ENCODE measurements at regions not wholly inside any gene's neighbourhood (a gene's known extent, or its start where the extent isn't known, plus 50 kb on each side); places are given as distances from the start of the nearest gene placed in this dataset.
A peak's percentile ranks its signal among the peaks of the same experiment; 100 is the strongest.

DNA sequence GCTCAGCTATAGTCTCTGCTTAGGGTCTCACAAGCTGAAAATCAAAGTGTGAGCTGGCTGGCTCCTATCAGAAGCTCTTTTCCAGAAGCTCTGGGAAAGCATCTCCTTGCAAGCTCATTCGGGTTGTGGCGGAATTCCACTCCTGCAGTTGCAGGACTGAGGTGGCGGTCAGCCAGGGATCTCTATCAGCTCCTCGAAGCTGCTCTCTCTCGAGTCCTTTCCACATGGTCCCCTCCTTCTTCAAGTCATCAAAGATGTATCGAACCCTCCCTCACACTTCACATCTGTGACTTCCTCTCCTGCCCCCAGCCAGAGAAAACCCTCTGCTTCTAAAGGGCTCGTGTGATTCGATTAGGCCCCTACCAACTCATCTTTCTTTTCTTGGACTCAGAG, 141.7 kb downstream of the ZFP36L2 start:
- peak; percentile 63 for DNase-seq (ENCODE audit: low spot score)

DNA sequence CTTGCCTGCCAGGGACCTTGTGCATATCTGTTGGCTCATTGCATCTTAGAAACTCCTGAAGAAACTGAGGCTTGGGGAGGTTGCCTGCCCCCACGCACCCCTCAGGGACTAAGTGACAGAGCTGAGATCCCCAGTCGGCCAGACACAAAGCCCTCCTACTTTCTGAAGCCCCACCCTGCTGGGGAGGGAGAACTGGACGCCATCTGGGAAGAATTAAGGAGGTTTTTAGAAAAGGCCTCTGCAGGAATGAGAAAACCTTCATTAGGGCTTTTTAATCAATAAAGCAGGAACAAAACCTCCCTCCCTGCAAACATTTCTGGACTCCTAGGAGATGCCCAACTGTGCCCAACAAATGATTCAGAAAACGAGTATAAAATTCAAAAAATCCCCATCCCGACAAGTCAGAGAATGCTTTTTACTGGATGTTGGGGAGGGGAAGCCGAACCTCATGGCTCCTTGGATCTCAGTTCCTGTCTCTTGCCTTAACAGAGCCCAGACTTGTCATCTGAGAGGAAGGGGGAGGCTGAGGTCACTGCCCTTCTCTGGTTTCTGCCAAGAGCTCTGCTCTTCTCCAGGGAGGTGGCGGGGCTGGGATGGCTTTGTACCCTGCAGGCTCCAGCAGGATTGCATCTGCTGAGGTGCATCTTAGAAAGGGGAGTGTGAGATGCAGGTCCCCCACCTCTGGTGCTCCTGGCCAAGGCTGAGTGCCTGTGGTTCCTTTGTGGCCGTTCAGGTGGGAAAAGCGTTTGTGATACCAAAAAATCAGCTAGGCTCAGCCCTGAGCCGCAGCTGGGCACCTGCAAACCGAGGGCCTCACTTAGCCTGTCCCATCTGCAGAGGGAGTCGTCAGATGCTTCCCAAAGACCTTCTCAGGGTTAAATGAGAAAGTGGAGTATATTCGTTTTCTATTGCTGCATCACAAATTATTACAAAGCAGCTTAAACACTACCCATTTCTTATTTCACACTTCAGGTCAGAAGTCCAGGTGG, 142.4 kb downstream of the ZFP36L2 start:
- DNase-seq (ENCODE audit: low spot score) = peak; percentile 78

DNA sequence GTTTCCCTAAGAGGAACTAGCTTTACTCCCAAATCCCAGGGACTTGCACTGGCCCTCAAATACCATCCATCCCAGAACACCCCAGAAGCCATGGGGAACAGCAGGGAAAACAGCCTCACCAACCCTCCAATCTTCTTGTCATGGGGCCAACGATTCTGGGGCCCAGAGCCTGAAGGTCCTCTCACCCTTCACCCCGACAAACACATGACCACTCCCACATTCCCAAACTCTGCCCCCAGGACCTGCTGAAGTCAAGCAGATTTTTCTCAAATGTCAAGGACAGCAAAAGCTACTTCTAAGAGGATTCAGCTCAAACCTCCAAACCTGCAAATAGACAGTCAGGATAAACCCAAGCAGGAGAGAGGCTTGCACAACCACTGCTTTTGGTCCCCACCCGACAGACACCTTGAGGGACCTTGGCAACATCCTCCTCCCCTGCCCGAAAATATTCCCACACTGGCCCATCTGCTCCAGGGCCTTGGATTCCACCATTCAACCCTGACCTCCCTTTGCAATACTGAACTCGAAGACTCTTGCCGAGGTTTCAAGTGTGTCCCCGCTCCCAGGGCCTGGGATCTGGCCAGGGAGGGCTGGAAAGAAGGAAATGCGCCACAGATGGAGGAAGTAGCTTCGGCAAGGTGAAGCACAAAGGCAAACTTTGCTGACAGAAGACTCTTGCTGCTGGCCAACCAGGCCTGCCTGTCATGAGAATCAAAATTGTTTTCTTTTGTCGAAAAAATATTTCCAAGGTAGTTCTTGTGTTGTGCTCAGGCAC, 143.3 kb downstream of the ZFP36L2 start:
- no peak for DNase-seq (ENCODE audit: low spot score)

DNA sequence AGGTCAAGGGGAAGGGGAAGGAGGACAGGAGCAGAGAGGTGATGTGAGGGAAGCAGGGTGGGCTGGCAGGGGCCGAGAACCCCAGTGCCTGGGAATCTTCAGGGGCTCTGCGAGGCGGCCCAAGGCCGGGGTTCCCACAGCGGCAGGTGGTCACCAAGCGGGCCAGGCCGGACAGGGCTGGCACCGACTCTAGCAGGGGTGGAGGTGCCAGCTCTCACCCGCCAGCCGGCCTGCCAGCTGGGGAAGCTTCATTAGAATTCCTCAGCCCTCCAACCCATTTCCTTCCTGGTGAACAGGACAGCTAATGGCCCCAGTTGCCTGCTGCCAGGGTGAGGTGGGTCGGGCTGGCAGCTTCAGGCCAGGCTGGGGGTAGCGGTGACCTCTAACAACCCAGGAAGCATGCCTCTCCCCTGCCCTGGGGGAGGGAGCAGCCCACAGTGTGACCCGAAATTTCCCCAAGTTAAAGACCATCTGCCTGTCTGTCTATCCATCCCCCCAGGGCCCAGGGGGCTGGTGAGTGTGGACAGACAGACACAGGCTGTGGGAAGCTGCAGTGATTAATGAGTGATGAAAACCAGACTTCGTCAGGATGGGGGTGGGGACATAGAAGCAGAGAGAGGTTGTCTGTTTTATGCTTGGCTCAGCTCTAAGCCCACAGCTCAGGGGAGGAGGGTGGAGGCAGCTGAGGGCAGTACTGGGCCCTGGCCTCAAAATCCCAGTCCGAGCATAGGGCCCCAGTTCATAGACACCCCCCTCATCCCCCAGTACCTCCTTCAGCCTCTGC, 144.1 kb downstream of the ZFP36L2 start:
- peak; percentile 85 for DNase-seq (ENCODE audit: low spot score)

DNA sequence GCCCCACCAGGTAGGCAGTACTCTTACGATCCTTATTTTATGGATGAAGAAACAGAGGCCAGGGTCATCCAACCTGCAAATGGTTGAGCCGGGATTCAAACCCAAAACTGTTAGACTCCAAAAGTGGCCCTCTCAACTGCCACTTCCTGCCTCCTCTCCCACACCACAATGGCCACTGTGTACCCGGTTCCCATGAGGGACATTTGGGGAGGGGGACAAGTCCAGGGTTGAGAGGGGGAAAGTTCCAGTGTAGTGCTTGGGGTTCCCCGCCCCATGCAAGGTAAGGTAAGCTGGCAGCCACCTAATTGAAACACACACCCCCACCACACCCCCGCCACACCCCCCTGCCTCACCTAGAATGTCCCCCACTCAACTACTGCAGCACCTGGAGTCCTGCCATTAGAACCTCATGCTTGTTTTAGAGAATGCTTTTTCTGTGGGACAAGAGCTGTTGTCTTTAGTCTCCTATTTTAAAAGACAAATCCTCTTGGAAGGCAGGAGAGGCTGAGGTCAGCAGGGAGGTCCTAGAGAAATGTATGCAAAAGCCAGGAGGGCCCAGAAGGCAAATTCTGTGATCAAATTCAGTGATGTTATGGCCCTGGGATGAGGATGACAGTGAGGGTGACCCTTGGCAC, 145.2 kb downstream of the ZFP36L2 start:
- no peak for DNase-seq (ENCODE audit: low spot score)

DNA sequence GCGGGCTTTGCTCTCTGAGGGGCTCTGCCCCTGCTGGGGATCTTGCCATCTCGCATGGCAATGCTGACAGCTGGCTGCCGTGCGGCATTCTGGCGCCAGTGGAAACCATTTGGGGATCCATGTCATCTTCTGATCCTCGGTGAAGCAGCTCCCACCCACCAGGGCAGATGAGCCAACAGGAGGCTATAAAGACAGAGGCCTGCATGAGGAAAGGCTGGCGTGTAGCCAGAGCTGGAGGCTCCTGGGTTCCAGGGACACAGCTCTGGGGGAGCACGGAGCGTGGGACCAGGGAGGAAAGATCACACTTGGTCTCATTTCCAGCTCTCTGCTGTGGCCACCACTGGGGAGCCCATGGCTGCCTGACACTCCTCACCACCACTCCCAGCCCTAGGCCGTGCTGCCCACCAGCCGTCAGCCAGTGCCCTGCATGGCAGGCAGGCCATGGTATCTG, 145.8 kb downstream of the ZFP36L2 start:
- DNase-seq (ENCODE audit: low spot score) = no peak

DNA sequence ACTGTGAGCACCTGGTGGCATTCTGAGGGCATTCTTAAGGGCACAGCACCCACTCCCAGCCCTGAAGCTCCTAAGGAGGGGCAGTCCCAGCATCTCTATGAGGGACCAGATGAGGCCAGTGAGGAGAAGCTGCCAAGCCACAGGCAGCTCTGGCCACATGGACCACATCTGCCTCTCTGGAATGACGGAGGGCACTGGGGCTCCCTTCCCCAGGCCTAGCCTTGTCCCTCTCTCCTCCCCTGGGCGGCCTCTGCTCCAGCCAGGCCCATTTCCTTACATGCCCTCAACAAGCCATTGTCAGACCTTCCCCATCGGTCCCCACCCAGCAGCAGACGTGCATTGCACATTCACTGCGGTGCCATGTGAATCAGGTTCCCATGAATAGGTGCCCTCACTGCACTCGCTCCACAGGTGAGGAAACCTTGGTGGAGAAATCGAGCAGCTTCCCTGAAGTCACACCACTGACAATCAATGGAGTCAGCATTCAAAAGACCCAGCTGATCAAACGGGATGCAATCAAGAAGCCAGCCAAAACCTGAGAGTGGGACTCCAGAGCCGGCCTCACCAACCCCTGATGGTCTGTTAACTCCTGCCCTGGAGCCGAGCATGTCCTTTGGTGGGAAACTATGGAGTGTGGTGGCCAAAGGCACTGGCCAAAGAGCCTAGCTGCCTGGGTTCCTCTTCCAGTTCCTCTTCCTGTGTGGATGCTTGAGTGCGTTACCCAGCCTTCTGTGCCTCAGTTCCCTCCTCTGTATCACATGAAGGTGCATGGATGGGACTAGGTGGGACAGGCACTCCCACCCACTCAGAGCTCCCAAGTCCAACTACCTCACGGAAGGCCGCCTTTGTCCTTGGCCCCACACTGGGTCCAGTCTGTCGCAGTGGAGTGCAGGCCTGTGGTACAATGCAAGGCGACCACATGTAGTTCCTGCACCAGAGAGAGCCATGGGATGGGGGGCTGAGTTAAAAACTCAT, 147.3 kb downstream of the ZFP36L2 start:
- DNase-seq (ENCODE audit: low spot score) = peak; percentile 89

DNA sequence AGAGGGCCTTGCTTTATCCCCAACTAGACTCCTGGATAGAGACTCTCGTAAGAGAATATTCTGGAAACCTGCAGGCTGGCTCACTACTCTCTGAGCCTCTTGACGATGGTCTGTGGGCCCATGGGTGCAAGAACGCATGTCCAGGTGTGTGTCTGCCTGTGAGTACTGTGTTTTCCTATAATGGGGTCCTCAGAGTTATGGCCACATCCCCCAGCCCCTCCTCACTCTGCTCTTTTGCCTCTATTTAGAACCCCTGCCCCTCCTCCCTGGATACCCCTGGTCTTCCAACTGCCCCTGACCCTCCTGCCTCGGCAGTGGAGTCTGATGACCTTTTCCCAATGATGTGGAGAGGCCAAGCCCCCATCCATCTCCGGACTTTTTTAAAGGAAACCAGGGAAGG, 148.1 kb downstream of the ZFP36L2 start:
- no peak for DNase-seq (ENCODE audit: low spot score)

DNA sequence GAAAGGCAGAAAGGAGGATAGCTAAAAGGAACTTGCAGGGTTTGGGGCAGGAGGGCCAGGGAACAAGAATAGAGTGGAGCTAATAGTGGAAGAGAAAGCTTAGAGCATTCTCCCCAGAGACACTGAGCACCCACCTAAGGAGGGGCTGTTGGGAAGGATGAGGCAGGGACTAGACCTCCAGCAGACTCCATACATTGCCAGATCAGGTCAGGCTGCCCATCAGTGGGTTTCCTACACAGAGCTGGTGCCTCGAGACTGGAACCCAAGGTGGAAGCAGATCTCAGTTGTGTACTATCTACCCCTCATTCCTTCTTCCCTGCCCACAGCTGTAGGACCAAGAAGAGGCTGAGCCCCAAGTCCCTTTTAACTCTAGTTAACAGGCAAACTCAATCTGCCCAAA, 148.5 kb downstream of the ZFP36L2 start:
- DNase-seq (ENCODE audit: low spot score) = no peak

DNA sequence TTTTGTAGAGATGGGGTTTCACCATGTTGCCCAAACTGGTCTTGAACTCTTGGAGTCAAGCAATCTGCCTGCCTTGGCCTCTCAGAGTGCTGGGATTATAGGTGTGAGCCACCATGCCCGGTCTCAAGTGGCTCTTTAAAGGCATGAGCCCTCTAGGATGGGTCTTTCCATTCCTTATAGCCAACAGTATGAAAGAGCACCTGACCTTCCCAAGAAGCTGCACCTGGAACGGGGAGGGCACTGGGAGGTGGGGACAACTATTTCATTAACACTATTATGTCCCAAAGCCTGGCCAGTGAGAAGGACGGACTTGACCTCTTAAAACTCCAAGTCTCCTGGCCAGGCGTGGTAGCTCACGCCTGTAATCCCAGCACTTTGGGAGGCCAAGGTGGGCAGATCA, 149.7 kb downstream of the ZFP36L2 start:
- no peak for DNase-seq (ENCODE audit: low spot score)

DNA sequence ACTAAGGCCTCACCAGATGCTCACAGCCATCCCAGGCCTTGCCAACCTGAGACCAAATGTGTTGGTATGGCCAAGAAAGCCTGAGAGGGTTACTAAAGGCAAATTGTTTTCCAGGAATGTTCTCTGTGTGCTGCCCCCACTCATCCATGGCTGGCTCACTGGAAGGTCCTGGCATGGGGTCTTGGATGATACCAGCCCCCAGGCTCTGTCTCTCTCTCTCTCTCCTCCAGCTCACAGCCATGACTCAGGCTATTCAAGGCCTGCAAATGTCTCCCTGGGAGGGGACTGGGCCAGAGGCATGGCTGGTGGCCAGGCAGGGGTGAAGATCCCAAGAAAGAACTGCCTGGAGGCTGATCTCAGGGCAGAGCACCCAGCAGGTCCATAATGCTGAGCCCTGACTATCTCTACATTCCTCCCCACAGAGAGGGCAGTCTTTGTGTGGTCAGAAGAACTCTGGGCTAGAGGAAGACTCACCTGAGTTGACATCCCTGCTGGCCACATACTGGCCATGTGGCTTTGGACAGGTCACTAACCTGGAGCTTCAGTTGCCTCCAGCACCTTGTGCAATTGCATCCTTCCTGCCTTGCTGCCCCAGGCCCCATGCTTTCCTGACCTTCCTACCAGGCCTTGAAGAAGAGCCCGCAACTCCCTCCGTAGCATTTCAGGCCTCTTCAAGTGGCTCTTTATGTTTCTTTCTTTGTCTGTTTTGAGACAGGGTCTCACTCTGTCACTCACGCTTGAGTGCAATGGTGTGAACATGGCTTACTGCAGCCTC, 150.4 kb downstream of the ZFP36L2 start:
- peak; percentile 70 for DNase-seq (ENCODE audit: low spot score)

DNA sequence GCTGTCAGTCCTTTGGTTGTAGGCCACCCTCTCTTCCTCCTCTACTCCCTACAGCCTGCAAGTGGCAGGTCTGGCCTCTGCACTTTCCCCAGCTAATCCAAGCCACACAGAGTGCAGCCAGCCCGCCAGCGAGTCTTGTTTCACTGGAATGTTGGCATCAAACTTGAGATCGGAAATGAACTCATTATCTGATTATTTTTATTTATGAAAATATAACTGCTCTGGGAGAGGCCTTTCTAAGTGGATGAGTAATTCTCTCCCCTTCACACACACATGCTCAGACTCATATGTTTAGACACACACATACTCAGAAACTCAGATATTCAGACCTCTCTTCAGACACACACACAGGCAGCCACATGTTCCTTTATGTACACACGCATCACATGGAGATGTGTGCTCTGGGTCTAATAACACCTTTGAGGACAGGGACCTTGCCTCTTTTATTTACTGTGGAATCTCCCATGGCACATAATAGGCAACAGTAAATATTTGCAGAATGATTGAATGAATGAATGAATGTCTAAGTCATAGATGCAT, 151.3 kb downstream of the ZFP36L2 start:
- peak; percentile 90 for DNase-seq (ENCODE audit: low spot score)

DNA sequence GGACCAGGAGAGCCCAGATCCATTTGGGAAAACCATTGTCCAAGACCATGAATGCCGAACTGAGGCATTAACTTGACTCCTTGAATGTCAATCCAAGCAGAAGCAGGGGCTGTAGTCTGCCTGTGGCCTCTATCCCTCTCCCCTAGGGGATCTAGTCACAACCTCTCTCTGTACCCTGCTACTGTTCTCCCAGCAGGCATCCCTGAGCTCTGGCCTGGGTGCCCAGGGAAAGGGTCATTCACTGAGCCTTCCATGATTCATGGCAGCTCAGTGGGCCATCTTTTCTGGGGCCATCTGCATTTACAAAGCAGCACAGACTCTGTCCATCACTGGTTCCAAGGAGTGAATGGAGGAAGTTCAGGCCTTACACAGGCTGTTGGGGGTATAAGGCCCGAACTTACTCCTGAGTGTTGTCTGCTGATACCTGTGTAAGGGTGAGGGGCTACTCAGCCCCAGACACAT, 151.8 kb downstream of the ZFP36L2 start:
- DNase-seq (ENCODE audit: low spot score) = no peak

DNA sequence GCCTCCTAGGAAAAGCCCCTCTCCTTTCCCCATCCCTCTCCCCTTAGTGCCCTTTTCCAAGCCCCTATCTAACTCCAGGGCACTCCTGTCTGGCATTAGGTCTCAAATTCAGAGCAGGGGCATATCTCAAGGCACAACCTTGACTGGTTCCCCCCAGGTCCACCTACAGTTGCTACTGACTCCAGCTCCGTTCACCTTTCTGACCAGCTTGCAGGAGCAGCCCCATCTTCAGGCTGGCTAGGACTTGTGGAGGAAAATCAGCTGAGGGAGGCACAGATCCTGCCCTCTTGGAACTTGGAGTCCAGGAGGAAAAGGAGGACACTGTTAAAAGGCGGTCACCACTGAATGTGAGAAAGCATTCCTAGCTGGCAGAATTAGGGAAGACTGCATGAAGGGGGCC, 152.4 kb downstream of the ZFP36L2 start:
- DNase-seq (ENCODE audit: low spot score) = no peak

DNA sequence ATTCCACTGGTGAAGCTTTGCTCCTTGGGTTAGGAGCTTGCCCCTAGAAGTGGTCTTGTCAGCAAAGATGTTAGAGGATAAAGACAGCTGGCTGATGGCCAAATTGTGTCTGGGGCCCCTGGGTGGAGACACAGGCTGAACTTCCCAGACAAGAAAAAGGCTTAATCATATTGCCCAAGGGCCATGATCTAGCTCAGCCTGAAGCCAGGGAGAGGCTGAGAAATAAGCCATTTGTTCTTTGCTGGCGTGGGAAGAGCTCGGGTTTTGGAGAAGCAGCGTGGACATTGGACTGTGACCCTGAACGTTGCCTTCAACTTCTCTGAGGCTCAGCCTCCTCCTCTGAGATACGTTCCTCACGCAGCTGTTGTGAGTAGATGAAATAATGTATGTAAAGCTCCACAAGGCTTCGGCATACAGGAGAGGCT, 153.0 kb downstream of the ZFP36L2 start:
- DNase-seq (ENCODE audit: low spot score) = peak; percentile 42

DNA sequence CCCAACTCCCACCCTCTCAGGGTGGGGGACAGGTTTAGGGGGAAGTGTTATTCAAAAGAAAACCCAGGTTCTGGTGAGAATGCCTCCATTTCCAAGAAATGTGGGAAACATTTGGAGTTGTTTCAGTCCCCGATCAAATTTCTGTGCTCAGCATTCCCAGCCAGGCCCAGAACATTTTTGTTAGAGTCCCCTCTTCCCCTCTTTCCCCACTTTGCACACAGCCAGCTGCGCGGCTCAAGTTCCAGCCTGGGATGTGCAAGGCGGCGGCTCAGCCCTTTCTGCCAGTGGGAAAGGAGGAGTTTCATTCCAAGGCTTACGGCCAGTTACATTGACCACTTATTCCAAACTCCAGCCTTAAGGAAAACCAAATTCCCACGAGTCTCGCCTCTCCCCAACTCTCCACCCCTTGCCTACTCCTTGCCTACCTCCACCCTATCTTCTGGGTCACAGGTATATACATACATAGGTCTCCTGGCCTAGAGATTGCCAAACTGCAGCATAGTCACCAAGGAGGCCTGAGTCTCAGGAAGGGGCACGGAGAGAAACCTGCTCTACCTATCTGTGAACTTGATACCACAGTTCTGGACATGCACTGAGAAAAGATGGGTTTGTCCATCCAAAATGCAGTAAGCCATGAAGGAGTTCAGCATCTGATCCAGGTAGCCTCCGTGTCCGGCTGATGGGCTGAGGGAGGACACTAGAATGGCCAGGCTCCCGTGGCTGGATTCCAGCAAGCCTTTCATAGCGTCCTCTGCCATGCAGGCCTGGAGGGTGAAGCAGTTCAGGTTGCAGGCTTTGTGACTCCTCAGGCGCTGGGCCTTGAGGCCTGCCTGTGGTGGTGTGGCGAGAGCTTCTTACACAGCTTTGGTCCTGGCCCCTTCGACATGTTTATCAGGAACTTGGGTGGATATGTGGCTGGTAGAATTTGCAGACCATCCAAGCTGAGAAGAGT, 154.5 kb downstream of the ZFP36L2 start:
- DNase-seq (ENCODE audit: low spot score) = peak; percentile 62

DNA sequence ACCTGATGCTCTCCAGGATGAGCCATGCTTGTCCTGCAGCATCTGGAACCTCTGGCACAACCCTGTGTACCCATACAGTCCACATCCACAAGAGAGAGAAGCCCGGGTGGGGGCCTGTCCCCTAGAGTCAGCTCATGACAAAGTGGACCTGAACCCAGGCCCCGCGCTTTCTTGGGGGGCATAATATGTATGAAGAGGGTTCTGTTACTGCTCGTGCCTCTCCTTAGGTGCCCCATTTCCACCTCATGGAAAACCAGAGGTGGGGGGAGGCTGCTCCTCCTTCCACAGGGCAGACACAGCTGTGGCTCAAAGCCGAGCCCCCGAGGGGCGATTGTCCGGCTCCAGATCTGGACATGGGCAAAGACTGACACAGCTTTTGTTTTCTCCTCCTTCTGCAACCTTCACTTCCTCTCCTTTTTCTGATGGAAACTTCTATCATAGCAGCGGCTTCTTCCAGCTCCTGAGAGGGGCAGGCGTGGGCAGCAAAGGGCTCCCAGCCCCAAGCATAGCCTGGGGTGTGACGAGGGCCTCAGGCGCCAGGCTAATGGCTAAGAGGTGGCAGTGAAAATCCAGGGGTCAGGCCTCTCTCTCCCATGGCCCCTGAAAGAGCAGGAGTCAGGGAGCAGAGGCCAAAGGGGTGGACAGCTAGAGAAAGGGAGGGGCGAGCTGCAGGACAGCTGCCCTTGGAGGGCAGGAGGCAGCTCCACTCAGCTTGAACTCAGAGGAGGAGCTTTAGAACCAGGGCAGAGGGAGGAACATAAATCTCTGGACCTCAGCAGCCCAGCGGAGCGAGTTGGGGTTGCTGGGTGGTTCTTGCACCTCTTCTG, 155.5 kb downstream of the ZFP36L2 start:
- no peak for DNase-seq (ENCODE audit: low spot score)
